SU-DHL-6 (cell line): ENCODE measurements at regions not wholly inside any gene's neighbourhood (a gene's known extent, or its start where the extent isn't known, plus 50 kb on each side); places are given as distances from the start of the nearest gene placed in this dataset.

Experiments
- EZH2phosphoT487 ChIP-seq: fragments of 200-600 bp; sonication (generic), shearing (Covaris generic); conservative IDR thresholded peaks from 2 replicates; pipeline ENCODE4 v1.6.1; 2018; ENCODE audit warnings: mild to moderate bottlenecking, antibody characterized with exemption, low read length, moderate library complexity, mixed read lengths
- TF ChIP-seq, protein P1 (sequence below): fragments of 200-600 bp; sonication (generic); IDR thresholded peaks from one replicate; pipeline ENCODE4 v1.5.1; 2017; ENCODE audit warnings: antibody characterized with exemption, mild to moderate bottlenecking, low read length, moderate library complexity; ENCODE audit not compliant: insufficient read depth, poor library complexity, severe bottlenecking

DNA sequence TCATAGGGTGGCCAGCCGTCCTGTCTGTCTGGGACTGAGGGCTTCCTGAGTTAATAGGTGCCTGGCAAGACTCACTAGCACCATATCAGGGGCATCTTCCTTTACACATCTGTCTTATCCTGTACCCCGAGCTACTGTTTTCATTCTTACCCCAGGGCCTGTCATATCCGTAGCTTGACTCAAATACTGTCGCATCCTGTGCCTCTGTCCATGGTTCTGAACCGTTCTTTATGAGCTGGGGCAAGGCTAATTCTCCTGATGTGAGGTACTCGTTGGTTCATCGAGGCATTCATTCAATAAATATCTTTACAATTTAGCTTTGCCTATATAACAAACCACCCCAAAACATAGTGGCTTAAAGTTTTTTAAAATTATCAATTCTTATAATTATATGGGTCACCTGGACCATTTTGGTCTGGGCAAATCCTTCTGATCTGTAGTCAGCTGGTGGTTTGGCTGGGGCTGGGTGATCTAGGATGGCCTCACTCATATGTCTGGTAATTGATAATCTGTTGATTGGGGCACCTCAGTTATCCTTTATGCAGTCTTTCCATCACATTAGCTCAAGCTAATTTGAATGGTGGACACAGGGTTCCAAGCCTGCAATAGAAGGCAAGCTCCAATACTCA is 121.2 kb downstream of the TLE3 start:
- TF ChIP-seq, protein P1, sequence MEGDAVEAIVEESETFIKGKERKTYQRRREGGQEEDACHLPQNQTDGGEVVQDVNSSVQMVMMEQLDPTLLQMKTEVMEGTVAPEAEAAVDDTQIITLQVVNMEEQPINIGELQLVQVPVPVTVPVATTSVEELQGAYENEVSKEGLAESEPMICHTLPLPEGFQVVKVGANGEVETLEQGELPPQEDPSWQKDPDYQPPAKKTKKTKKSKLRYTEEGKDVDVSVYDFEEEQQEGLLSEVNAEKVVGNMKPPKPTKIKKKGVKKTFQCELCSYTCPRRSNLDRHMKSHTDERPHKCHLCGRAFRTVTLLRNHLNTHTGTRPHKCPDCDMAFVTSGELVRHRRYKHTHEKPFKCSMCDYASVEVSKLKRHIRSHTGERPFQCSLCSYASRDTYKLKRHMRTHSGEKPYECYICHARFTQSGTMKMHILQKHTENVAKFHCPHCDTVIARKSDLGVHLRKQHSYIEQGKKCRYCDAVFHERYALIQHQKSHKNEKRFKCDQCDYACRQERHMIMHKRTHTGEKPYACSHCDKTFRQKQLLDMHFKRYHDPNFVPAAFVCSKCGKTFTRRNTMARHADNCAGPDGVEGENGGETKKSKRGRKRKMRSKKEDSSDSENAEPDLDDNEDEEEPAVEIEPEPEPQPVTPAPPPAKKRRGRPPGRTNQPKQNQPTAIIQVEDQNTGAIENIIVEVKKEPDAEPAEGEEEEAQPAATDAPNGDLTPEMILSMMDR, result no peak
- no peak for TF ChIP-seq EZH2phosphoT487
